GF-D8 (cell line): ENCODE measurements at regions not wholly inside any gene's neighbourhood (a gene's known extent, or its start where the extent isn't known, plus 50 kb on each side); places are given as distances from the start of the nearest gene placed in this dataset.

Experiments
- DNase-seq: peaks from one replicate; lab custom pipeline; 2025; lab: John Stamatoyannopoulos, UW

GRCh38 chr22:48532986-48533385, 1294.7 kb downstream of the BRD1 start:
- no peak for DNase-seq

- no peak for DNase-seq
These were observed 1295.8 kb downstream of the BRD1 start for GRCh38 chr22:48531761-48532435.

- no peak for DNase-seq
These were observed 1296.6 kb downstream of the BRD1 start for GRCh38 chr22:48531108-48531507.

- no peak for DNase-seq
These were observed 1297.0 kb downstream of the BRD1 start for GRCh38 chr22:48530666-48531065.

GRCh38 chr22:48528221-48528915, 1299.3 kb downstream of the BRD1 start:
- DNase-seq = no peak

- no peak for DNase-seq
These were observed 1303.9 kb downstream of the BRD1 start for GRCh38 chr22:48523761-48524160.

GRCh38 chr22:48523091-48523490, 1304.6 kb downstream of the BRD1 start:
- DNase-seq = no peak

- DNase-seq = no peak
These were observed 1305.4 kb downstream of the BRD1 start for GRCh38 chr22:48522271-48522670.

- DNase-seq = no peak
These were observed 1306.6 kb downstream of the BRD1 start for GRCh38 chr22:48520884-48521588.

- DNase-seq = no peak
These were observed 1307.5 kb downstream of the BRD1 start for GRCh38 chr22:48520207-48520606.

GRCh38 chr22:48517039-48518030, 1310.3 kb downstream of the BRD1 start:
- no peak for DNase-seq

- DNase-seq = no peak
These were observed 1311.1 kb downstream of the BRD1 start for GRCh38 chr22:48516571-48516970.

GRCh38 chr22:48515571-48516200, 1312.0 kb downstream of the BRD1 start:
- no peak for DNase-seq

GRCh38 chr22:48513929-48514328, 1313.7 kb downstream of the BRD1 start:
- DNase-seq = no peak

- DNase-seq = no peak
These were observed 1314.2 kb downstream of the BRD1 start for GRCh38 chr22:48513446-48513845.

- no peak for DNase-seq
These were observed 1315.8 kb downstream of the BRD1 start for GRCh38 chr22:48511781-48512327.

- DNase-seq = no peak
These were observed 1316.5 kb downstream of the BRD1 start for GRCh38 chr22:48511211-48511610.

- DNase-seq = no peak
These were observed 1317.1 kb downstream of the BRD1 start for GRCh38 chr22:48510599-48510998.

GRCh38 chr22:48507595-48508350, 1319.9 kb downstream of the BRD1 start:
- no peak for DNase-seq

- DNase-seq = no peak
These were observed 1320.5 kb downstream of the BRD1 start for GRCh38 chr22:48507171-48507570.
